Jurkat, Clone E6-1 (cell line): ENCODE measurements at regions not wholly inside any gene's neighbourhood (a gene's known extent, or its start where the extent isn't known, plus 50 kb on each side); places are given as distances from the start of the nearest gene placed in this dataset.

ENCODE experiments used
- DNase-seq: peaks from one replicate; pipeline ENCODE4 v3.0.0-alpha.2; 2011; ENCODE audit warnings: low read depth, low spot score
- H3K4me3 ChIP-seq: 2 replicates; pipeline ENCODE4 v1.5.1; 2011; ENCODE audit warnings: mild to moderate bottlenecking, low read length, control low read depth, moderate library complexity

DNA sequence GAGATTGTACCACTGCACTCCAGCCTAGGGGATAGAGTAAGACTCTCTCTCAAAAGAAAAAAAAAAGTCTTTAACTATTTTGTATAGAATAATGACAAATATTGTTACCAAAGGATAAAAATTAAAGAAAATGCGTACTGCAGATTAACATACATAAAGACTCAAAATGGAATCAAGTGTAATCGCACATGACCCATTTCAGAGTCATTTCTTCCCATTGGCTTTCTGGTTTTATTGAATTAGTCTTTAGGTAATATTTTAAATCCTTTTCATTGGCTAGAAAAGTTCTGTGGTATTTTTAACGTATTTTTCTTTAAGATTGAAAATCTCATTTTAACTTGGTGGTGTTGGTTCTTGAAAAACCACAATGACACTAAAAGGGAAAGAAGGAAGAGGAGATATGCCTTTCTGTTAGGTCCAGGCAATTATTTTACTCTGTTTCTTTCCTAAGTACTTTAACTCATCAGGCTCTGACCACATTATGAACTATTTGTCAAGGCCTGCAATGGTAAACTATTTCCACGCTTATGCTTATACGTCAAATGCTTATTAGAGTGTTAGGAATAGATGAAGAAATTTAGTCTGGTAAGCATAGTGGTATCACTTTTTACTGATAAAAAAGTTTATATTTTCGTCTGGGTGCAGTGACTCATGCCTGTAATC is 52.3 kb downstream of the PLEKHG1 start:
- no peak for DNase-seq
- H3K4me3 ChIP-seq, result no peak overlapping the region

- no peak for DNase-seq
- H3K4me3 ChIP-seq, result no peak overlapping the region
Measured at GRCh38 chr6:150652848-150653613, 53.3 kb downstream of the PLEKHG1 start.

GRCh38 chr6:150654608-150655007 is 54.9 kb downstream of the PLEKHG1 start:
- H3K4me3 ChIP-seq, result no peak overlapping the region
- no peak for DNase-seq

GRCh38 chr6:150656156-150656555 is 56.5 kb downstream of the PLEKHG1 start:
- H3K4me3 ChIP-seq, result no peak overlapping the region
- no peak for DNase-seq

- H3K4me3 ChIP-seq, result no peak overlapping the region
- no peak for DNase-seq
Measured at GRCh38 chr6:150658421-150658820, 58.7 kb downstream of the PLEKHG1 start.

DNA sequence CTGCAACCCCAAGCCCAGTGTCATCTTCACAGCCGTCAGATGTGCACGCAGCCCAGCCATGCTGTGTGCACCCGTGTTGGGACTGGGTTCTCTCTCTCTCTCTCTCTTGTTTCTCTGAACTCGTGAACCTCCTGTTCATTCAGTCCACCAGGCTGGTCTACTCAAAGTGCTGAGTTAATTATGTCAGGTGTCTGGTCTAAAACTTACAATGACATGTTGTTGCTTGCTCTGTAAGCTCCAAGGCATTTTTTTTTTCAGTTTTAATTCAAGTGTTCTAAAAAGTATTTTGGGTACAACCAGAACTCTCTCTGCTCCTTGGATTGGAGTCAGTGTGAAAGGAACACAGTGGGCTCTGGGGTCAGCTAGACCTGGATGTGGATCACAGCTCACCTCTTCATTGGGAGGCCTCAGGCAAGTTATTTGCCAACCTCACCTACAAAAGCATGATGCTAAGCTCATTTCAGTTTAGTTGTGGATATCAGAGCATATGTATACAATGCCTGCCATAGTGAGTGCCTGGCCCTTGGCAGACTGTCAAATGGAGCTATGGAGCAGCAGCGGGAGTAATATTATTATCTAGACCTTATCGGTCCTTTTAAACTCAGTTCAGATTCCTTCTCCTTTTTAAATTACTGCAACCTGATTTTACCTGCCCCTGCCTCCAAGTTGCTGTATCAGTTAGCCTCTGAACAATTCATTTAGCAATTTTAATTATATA is 59.5 kb downstream of the PLEKHG1 start:
- no peak overlapping the region for H3K4me3 ChIP-seq
- no peak for DNase-seq

- DNase-seq, result no peak
- H3K4me3 ChIP-seq, result no peak overlapping the region
Measured at GRCh38 chr6:150661216-150662007, 61.7 kb downstream of the PLEKHG1 start.

DNA sequence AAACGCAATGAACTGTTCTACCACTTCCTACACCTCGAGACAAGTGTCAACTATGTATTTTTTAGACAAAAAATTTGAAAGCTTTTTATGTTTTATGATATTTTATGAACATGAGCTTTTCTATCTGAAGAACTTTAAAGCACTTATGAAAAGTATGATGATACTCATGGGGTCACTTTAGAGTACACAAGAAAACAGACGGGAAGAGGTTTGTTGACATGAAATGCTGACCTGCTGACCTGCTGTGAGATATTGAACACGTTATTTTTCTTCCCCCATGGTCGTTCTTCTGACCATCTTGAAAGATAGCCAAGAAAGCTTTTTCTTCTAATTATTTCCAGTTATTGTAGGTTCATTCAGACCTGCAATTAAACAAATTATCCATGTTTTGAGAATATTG is 63.1 kb downstream of the PLEKHG1 start:
- DNase-seq, result no peak
- no peak overlapping the region for H3K4me3 ChIP-seq

- DNase-seq, result no peak
- no peak overlapping the region for H3K4me3 ChIP-seq
Measured at GRCh38 chr6:150664091-150664490, 64.4 kb downstream of the PLEKHG1 start.

GRCh38 chr6:150666071-150666470 is 66.4 kb downstream of the PLEKHG1 start:
- H3K4me3 ChIP-seq, result no peak overlapping the region
- no peak for DNase-seq

GRCh38 chr6:150667359-150667758 is 67.7 kb downstream of the PLEKHG1 start:
- no peak overlapping the region for H3K4me3 ChIP-seq
- DNase-seq, result no peak

DNA sequence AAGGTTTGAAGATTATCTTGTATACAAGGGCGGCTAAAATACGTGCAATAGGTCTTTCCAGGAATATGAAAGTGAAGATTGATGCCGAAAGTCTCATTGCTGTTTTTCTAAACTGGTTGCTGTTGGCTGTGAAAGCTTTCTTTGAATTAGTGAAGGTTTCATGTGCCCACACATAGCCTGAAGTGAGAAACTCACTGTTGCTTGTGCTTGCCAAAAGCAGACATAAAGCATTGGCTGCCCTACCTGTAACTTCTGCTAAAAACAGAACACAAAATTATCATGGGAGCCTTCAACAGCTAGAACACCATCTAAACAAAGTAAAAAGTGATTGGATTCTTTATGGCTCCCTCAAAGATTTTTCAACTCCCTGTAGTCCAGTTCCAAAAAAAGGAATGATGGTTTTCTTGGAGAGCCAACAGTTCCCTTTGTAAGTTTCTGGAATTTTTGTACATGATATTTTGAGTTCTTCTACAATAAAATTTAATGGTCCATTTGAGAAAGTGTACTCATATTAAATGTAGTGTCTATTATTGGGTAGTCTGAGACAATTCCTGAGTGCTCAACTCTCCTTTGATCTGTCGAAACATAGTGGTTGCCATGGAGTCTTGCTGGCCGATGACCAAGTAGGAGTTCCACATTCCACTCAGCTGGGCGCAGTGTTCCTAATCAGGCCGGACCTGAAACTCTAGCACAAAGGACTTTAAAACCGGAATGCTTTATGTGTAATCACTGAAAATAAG is 68.5 kb downstream of the PLEKHG1 start:
- no peak for DNase-seq

DNA sequence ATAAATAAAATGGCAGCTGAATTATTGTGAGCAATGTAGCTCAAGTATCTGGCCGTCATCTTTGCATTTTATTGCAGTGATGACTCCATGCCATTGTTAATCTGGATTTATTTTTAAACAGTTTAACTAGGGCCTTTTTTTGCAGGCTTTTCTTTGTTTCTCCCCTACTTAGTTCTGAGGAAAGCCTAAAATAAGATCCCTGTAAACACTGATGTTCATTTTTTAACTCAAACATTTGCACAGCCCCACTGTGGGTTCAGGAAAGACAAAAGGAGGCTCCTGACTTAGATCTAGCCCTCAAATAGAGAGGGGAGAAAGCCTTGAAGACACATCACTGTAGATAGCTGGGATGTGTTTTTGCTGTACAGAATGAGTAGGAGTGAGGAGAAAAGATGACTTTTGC is 69.2 kb downstream of the PLEKHG1 start:
- DNase-seq, result no peak
- H3K4me3 ChIP-seq, result no peak overlapping the region

More for the DNA sequence above, 68.5 kb downstream of the PLEKHG1 start:
- H3K4me3 ChIP-seq, result no peak overlapping the region

GRCh38 chr6:150670311-150670710 is 70.6 kb downstream of the PLEKHG1 start:
- no peak overlapping the region for H3K4me3 ChIP-seq
- no peak for DNase-seq

DNA sequence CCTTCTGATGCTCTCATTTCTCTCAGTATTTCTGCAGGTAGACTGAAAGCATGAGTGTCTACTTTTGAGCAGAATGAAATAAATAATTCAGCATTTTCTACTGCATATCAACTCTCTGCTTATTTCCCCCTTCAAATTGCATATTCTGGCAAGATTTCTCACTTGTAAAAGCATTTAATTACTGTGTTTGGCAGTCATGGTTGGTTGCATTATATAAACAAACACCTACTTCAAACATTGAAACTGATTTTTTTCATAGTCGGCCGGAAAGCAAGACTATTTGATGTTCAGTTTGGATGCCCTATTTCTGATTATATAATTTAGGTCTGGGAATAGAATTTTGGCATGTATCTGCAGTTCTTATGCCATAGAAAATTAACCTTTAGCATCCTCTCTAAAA is 73.1 kb downstream of the PLEKHG1 start:
- DNase-seq, result no peak
- no peak overlapping the region for H3K4me3 ChIP-seq

GRCh38 chr6:150673720-150674346 is 74.1 kb downstream of the PLEKHG1 start:
- H3K4me3 ChIP-seq, result no peak overlapping the region
- DNase-seq, result no peak

- no peak for DNase-seq
- H3K4me3 ChIP-seq, result no peak overlapping the region
Measured at GRCh38 chr6:150676344-150676743, 76.7 kb downstream of the PLEKHG1 start.

DNA sequence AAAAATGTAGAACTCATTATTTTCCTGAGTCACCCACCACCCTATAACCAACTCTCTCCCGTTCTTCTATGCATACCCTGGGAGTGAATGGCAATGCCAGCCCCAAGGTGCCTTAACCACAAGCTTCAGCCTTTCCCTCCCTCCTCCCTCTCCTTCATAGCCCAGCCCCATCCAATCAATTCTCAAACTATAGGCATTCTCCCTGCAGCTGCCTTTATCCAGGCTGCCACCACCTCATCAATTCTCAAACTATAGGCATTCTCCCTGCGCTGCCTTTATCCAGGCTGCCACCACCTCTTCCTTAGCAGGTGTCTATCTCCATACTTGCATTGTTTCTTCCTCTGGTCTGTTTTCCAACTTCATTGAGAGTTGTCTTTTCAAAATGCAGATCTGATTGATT is 77.1 kb downstream of the PLEKHG1 start:
- DNase-seq, result no peak
- no peak overlapping the region for H3K4me3 ChIP-seq
